NCI-H146 (cell line): ENCODE measurements at regions not wholly inside any gene's neighbourhood (a gene's known extent, or its start where the extent isn't known, plus 50 kb on each side); places are given as distances from the start of the nearest gene placed in this dataset.
"Not testable (repeated sequence)": the region's sequence is repeated elsewhere in the genome, so short reads cannot be mapped to it uniquely, and the experiment has no call there.

Experiments
- DNase-seq: peaks from one replicate; lab custom pipeline; 2025; lab: John Stamatoyannopoulos, UW

DNA sequence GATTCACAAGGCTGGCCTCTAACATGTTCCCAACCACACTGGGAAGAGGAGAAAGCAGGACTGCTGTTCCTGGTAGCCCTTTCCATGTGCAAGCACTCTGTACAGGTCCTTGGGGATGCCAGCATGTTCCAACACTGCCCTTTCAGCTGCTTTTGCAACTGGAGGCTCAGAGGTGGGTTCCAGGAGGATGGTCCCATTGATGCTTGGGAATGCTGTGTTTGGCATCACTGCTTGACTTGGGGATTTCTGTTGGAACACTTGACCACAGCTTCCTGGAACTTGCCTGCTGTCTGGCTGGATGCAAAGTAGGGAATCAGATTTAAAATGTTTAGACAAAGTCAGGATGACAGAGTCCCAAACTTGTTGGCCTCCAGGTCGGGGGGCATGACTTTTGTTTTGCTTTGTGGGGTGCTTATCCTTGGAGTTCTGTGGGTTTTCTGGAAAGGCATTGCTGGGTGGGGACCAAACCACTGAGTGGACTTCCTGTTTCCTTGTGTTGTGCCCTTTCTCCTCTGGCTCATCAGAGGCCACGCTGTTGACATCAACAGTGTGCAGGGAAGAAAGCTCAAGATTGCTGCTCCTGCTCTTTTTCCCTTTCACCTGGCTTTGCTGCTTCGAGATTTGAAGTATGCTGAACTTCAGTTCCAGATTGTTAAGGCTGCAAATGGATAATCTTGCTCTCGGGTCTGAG lies 148.5 kb upstream of the RPS23 start:
- no peak for DNase-seq

DNA sequence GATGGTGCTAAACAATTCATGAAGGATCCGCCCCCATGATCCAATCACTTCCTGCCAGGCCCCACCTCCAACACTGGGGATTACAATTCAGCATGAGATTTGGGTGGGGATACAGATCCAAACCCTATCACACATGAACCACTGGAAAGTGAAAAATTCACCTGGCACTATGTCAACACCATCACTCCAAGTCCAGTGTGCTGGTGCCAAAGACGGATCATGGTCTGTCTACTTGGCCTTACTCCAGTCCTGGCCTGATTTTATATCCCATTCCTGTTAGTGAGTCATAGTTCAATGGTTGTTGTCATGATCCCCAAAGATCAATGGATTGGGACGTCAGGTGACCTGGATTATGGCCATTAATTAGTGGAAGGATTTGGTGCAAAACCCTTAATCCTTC lies 147.4 kb upstream of the RPS23 start:
- no peak for DNase-seq

DNA sequence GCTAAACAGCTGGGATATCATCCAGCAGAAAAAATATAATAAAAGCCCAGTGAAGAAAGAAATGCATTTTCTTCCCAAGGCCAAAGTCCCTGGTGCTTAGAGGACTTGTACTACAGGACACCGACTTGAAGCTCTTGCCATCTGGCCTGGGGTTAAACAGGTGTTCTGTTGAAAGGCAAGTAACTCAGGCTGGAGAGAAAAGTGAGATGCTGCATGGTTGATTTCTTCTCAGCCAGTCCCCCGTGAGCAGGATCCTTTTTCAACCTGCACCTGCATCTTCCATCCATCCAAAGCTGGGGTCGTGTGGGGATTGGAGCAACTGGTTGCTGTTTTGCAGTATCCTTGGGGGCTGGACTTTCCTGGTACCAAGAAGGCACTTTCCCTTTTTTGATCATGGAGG lies 146.1 kb upstream of the RPS23 start:
- no peak for DNase-seq

DNA sequence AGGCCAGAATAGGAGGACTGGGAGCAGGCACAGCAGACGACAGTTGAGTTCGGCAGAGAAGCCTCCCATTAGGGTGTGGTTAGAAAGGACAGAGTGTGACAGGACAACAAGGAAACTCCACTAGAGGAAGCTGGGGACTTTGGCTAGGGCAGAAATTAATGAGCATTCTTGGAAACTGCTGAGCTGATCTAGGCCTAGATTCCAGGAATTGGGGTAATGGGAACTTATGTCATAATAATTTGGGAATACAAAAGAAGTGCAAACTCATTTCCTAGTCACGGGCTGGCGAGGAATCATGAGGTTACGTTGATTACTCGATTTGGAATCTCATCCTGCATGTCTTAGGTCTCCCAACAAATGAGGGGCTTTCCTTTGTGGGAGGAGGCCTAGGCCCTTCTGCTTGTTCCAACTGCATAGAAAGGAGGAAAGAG lies 144.6 kb upstream of the RPS23 start:
- no peak for DNase-seq

DNA sequence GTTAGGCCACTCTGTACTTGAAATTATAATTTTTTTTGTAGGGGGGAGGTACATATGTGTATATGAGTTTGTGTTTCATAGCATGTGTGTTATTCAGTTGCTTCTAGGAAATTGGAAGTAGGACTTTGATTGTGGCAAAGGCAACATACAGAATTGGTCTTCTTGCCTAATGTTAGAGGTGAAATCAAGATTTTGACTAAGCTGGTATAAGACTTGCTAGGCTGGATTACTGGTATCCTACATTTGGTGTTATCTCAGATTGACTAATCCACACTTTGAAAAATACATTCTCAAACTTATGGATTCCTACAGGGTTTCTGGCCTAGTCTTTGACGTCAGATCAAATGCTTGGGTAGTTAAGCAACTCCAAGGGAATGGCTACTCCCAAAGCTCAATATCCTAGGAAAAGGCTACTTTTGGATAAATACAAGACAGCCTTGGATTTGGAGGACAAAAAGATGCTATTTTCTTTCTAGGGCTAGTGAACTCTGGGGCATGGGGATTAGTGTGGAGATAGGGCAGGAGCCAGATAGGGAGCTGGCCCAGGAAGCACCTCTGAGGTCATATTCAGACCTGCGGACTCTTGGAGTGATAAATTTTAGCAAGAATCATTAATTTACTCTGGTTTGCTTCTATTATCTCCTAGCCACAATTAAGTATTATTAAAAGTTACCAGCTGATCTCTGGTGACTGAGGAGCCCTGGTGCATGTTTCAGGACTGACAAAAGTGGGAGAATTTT lies 144.0 kb upstream of the RPS23 start:
- no peak for DNase-seq

DNA sequence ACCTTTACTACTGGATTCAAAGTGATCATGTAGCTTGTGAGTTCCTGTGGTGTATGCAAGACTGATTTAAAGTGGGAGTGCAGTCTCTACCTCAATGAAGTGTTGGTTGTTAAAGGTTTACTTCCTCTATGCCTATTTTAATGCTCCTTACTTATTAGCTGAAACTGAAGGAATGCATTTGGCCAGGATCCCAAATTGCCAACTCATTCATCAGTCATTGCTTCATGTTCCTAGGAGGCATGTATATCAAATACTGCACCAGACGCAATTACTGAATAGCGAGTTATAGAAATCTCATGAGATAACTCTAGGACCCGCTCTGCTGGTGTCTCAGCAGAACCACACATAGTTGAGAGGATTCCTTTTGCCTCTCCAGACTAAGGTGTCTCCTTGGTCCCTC lies 143.0 kb upstream of the RPS23 start:
- DNase-seq, result no peak

DNA sequence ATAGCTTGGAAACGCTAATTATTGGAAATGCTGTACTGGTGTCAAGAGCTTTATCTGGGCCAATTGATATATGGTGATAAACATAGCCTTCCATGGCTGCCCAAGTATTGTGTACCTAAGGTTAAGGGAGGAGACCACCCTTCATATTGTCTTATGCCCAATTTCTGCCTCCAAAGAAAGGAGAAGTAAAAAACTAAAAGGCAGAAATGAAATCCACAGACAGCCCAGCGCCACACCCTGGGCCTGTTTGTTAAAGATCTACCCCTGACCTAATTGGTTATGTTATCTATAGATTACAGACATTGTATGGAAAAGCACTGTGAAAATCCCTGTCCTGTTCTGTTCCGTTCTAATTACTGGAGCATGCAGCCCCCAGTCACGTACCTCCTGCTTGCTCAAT lies 142.4 kb upstream of the RPS23 start:
- DNase-seq, result not testable (repeated sequence)

DNA sequence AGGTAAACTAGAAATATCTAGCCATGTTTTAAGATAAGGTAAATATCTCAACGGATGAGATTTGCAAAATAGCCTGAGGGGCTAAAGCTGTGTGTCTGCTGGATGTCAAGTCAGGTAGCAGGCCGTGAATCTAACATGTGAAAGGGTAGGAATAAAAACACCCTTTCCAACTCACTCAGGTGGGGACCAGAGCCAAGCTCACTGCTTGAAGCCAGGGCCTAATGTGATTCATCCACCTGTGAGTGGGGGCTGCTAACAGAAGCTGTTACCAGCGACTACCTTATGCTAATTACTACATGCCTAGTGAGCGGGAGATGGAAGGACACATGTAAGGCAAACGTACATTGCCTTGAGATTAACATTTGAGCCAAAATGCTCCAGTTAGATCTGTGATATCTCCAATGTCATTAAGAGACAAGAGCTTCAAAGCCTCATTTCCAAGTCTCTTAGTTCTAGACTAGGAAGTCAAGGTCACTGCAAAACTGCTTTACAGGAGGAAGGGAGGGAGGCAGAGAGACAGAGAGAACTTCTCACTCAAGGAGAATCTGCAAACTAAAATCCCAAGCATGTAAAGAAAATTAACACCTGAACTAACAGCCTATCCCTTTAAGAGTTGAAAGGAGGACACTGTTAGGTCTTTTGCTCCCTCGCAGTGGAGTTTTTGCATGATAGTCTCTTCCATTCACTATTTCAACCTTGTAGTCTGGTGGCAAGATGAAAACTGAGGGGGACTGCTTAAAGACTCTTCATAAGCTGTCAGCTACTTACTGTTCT lies 141.6 kb upstream of the RPS23 start:
- DNase-seq, result no peak

DNA sequence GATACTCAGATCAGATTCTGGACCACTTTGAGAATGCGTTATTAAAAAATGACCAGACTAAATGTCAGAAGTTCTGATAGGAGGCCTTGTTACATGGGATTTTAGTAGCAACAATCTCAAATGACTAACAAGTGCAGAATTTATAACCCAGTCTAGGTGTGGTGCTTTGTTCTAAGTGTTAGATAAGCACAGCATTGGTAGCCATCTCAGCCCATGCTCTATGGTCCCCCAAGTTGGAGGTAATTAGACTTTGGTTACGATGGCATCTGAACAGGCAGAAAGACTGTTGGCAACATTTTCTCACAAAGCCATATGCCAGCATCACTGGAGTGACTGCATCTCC lies 140.4 kb upstream of the RPS23 start:
- DNase-seq, result no peak

DNA sequence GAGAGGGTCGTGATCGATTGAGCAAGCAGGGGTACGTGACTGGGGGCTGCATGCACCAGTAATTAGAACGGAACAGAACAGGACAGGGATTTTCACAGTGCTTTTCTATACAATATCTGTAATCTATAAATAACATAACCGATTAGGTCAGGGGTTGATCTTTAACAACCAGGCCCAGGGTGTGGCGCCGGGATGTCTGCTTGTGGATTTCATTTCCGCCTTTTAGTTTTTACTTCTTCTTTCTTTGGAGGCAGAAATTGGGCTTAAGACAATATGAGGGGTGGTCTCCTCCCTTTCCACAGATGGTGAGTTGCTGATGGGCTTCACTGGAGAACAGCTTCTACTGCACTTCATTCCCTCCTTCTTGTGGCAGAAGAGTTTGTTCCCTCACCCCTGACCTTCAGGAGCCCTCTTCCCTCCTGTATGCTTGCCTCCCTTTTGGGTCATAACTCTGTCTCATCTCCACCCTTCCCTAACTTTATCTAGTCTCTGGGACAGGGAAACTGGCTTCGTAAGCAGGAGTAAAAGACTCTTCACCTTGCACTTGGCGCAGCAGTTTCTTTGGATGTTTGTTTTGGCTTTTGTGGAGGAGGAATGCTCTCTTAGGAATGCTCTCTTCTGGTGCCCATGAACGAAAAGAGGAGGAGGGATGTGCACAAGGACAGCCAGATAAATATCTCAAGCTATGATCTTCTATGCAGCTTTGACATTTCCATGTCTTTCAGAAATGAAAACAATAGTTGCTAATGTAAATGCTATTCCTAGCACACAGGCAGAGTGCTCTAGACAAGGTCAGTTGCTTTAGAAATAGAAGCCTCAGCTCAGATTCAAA lies 139.8 kb upstream of the RPS23 start:
- no peak for DNase-seq

DNA sequence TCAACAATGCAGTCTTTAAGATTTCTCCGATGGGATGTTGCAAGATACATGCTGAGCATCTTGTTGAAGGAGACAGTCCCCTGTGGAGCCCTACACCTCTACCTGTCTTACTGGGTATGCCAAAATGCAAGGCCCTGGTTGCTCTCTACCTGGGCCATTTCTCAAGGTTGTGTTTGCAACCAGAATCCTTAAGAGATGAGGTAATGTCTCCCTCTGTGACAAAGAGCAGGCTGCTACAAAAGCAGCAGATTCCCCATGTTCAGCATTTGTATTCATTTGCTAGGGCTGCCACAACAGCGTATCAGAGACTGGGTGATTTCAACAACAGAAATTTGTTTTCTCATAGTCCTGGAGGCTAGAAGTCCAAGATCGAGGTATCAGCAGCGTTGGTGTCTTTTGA lies 138.4 kb upstream of the RPS23 start:
- no peak for DNase-seq

DNA sequence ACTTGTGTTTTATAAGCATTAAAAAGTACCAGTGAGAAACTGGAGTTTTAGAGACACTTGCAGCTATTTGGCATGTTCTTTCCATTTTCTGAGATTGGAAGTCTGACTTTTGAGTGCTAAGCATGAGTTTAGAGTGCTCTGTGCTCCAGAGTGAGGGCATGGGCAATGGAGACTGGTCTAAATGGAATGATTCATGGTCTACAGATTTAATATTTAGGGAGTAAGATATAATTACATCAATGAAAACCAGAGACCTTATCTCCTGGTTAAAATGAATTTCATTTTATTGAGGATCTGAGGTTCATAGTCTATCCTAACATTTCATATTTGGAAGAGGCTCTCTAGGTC lies 135.9 kb upstream of the RPS23 start:
- no peak for DNase-seq

DNA sequence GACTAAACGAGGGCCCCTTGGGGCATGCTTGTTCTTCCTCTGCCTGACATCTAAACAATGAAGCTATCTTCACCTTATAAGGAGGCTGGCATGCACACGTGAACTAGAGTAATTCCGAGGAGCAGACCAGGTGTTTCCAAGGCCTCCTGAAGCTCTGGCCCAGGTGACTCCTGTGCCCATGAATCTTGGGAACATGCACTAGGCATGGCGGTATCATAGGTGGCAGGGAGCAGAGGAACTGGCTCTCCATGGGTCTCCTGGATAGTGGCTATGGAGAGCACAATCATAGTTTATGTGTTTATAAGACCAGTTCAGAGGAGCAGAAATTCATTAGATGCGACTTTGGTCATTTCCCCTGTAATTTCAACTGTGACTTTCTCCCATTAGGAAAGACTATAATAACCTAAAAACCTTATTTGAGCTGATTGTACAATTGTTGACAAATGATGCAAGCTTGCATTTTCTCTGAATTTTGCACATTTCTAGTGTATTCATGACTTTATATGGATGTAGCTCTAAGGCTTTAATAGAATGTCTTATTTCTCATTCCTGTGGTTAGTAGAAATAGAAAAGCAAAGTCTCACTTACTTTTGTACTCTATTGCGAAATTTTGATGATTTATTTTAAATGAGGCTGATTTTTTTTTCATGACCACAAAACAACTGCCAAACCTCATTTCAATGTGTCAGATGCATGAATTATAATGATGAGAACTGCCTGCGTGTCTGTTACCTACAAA lies 135.3 kb upstream of the RPS23 start:
- no peak for DNase-seq

DNA sequence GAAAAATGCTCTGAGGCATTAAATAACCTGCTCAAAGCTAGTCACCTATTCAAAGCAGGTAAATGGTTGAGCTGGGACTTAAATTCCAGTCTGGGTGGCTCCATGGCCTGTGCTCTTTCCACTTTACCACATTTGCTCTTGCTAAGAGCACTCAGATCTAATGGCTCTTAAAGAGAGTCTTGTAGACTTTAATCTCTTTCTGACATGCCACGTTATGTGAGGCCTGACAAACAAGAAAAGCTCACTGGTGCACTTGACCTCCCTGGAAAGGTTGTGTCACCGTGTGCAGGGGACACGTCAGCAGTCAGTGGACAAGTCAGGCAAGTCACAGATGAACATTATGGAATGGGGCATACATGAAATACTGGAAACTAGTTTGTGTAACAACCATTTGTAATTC lies 129.9 kb upstream of the RPS23 start:
- no peak for DNase-seq

DNA sequence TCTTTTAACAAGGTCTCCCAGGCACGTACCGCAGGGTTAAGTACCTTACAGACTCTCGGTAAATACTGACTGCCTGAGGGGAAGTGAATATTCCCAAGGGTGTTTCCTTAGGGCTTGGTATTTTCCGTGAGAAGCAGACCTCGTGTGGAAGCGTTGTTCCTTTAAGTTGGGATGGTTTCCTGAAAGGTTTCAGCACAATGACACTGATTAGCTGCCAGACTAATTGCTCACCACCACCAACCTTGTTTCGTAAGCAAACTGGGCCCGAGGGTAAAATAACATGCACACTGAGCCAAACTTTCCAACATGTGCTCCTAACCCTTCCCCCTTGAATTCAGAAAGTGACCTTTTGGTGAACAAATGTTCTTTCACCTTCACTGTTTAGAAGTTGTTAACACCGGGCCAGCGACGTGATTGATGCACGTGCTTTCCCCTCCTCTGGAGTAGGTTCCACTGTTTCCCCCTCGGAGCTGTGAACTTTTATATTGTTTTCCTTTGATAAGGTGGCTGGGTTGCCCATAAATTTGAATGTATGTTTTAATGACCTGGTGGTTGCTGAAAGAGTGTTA lies 128.1 kb upstream of the RPS23 start:
- DNase-seq, result no peak

DNA sequence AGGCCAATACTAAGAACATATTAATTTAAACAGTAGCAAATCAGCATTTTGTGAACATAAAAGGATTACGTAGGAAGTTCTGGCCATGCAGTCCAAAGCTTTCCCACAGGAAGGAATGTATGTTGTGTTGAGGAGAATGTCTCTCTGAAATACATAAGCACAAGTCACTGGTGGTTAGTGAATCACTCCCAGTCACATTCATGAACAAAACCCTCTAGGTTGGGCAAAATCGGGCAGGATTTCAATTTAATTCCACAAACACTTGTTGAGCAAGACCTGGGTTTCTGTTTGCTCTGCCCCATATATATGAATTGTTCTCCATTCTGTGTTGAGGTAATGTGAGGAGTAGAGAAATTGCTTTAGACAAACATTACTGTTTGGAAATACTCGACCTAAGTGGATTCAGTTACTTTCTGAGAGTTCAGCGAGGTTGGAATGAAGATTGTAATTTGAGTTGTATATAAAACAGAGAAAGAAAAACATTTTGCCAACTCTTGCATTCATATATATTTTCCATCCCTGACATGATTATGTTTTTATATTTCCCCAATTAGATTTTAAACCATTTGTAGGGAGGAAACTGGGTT lies 127.6 kb upstream of the RPS23 start:
- DNase-seq, result no peak

DNA sequence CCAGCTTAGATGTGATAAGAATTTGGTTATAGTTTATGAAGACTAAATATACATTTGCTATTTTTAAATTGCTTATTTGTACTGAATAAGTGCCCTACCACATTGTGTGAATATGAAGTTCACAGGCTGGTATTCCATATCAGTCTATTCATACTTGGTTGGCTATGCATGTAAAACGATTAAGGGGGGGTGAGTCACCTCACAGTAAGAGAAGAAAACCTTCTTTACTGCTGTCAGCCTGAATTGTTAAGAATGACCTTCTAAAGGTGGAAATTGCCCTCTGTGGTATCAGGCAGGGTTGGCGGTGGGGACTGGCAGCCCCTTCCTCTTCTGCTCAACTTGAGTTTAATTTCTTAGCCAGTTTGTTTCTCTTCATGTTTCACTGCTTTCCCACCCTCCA lies 127.0 kb upstream of the RPS23 start:
- DNase-seq, result no peak

DNA sequence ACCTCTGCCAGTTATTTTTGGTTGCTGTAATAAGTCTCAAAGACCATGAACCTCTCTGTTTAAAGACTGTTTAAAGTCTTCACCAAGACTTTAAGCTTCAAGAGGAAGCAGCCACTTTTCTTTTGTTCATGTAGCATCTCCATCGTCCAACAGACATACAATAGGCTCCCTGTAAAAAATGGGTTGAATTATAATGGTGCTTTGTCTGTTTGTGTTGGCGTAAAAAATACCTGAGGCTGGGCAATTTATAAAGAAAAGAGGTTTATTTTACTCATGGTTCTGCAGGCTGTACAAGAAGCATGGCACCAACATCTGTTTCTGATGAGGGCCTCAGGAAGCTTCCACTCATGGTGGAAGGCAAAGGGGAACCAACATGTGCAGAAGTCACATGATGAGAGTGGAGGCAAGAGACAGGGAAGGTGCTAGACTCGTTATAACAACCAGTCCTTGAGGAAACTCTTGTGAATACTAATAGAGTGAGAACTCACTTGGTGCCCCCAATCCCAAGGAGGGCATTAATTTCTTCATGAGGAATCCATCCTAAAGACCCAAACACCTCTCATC lies 126.3 kb upstream of the RPS23 start:
- DNase-seq, result no peak

DNA sequence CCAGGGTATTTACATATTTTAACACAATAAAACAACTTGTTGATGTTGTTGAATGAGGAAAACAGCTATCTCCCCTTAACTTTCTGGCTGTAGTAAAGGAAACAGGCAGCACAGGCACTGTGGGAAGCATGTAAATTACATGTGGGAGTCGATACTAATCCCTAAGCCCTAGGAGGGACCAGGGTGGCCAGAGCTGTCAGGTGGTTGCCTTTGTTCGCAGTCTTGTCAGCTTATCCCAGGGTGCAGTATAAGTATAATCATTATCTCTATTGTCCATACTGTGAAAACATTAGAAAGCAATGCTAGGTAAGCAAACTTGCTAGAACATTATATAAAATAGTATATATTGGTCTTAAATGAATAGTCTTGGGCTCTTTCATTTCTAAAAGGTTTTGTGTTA lies 125.6 kb upstream of the RPS23 start:
- no peak for DNase-seq

DNA sequence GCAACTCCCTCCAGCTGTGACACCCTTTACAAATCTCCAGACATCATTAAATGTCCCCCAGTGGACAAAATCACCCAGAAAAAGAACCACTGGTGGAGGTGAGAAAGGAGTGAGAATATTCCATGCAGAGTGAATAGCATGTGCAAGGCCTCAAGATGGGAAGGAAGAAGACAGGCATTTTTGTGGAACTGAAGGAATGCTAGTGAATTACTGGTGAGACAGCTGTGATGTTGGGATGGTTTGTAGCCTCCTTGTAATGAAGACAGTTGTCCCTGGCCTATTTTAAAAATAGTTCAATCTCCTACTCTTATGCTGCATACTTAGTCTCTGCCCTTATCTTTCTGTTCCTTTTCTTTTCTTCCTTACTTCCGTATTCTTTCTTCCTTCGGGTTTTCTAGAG lies 124.9 kb upstream of the RPS23 start:
- no peak for DNase-seq

DNA sequence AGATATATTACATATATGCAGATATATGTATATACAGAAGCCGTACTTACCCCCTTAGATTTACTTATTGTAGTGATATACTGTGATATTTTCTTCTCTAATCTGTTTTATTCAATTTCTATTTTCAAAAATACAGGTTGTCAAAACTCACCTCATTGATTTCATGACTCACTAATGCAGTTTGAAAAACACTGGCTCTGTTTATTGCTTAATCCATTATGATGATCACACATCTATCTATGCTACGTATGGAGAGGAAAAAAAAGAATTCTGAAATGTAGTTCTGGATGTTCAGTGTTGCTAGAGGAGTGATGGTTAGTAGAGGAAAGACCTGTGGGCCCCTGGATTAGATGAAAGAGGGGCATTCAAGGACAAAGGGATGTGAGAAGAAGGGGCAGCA lies 121.0 kb upstream of the RPS23 start:
- no peak for DNase-seq
